Esophagus muscularis mucosa (tissue), 4 donors: ENCODE measurements at regions not wholly inside any gene's neighbourhood (a gene's known extent, or its start where the extent isn't known, plus 50 kb on each side); places are given as distances from the start of the nearest gene placed in this dataset.
"Not testable (repeated sequence)": the region's sequence is repeated elsewhere in the genome, so short reads cannot be mapped to it uniquely, and the experiment has no call there.

Source experiments
- DNase-seq: peaks from one replicate; pipeline ENCODE4 v3.0.0-alpha.2; 2017; ENCODE audit errors: extremely low spot score
- H3K27ac ChIP-seq, 4 donors: fragments of 200-600 bp; sonication (generic); replicated peaks in 1 of 4; 1 replicate in 3 of 4; 2 replicates in 1 of 4; pipeline ENCODE4 v1.5.1; 2016 to 2019; ENCODE audit warnings: mild to moderate bottlenecking in 1 of 4
- H3K27me3 ChIP-seq, 4 donors: fragments of 200-600 bp; sonication (generic); one replicate each; pipeline versions ENCODE4 v1.5.1 to v1.6.0; 2016 to 2019
- H3K36me3 ChIP-seq, 4 donors: fragments of 200-600 bp; sonication (generic); one replicate each; pipeline ENCODE4 v1.5.1; 2016 to 2019
- H3K4me1 ChIP-seq, 4 donors: fragments of 200-600 bp; sonication (generic); one replicate each; pipeline ENCODE4 v1.5.1; 2016 to 2019
- H3K4me3 ChIP-seq, 4 donors: fragments of 200-600 bp; sonication (generic); 1 replicate in 2 of 4; 2 replicates in 2 of 4; pipeline ENCODE4 v1.5.1; 2016 to 2019; ENCODE audit warnings: mild to moderate bottlenecking in 4 of 4, moderate library complexity in 1 of 4
- H3K9me3 ChIP-seq, 4 donors: fragments of 200-600 bp; sonication (generic); 1 replicate in 3 of 4; 2 replicates in 1 of 4; pipeline ENCODE4 v1.5.1; 2016 to 2019
- CTCF ChIP-seq, 3 experiments: fragments of 200-600 bp in 2 of 3; fragments of 450-650 bp in 1 of 3; sonication (generic) in 2 of 3; IDR thresholded peaks; one replicate each; pipeline ENCODE4 v1.5.1; 2017 to 2019; ENCODE audit warnings: antibody characterized with exemption in 3 of 3, mild to moderate bottlenecking in 2 of 3, moderate library complexity in 1 of 3
- EP300 ChIP-seq: sonication (generic); formaldehyde crosslinking; IDR thresholded peaks from one replicate; pipeline ENCODE4 v1.6.1; 2017; ENCODE audit warnings: antibody characterized with exemption
- POLR2A ChIP-seq: fragments of 450-650 bp; IDR thresholded peaks from one replicate; pipeline ENCODE4 v1.6.1; 2017; ENCODE audit warnings: antibody characterized with exemption, moderate library complexity, mild to moderate bottlenecking, low read depth
- POLR2AphosphoS5 ChIP-seq, 2 donors: sonication (generic); formaldehyde crosslinking; IDR thresholded peaks; one replicate each; pipeline ENCODE4 v1.6.1; 2017; ENCODE audit warnings: antibody characterized with exemption in 2 of 2
- WGBS: methylation state at CpG from one replicate; pipeline ENCODE4 v1.1.5; 2018; 5-methylcytosine and 5-hydroxymethylcytosine counted together
- intact Hi-C: fragments of 100-400 bp; cut with DNase I; formaldehyde crosslinking; loops from one replicate; pipeline ENCODE4 v1.15.1; 2023

- H3K27ac ChIP-seq: no peak overlapping the region
- no peak for DNase-seq
- 86% methylated on average over 2 of the region's 2 CpGs for WGBS
- H3K4me1 ChIP-seq: peaks cover 9 to 20% (median 16%) of the 10 kb centered on the region in 4 donors
- H3K4me3 ChIP-seq: no peak overlapping the region
- H3K27me3 ChIP-seq: no peaks in the 10 kb centered on the region
- no peaks in the 10 kb centered on the region for H3K9me3 ChIP-seq
- intact Hi-C loops: no loop called here
- no peak for TF ChIP-seq POLR2AphosphoS5 (IDR thresholded peaks at IDR 0.05)
- TF ChIP-seq POLR2A: no peak
- TF ChIP-seq EP300: no peak
- TF ChIP-seq CTCF (IDR thresholded peaks at IDR 0.05): no peak
- no peaks in the 10 kb centered on the region for H3K36me3 ChIP-seq
Observed at GRCh38 chr4:124933521-124933920, 221.0 kb upstream of the ANKRD50 start.

- TF ChIP-seq POLR2AphosphoS5 (IDR thresholded peaks at IDR 0.05): no peak
- TF ChIP-seq CTCF (IDR thresholded peaks at IDR 0.05): no peak
- TF ChIP-seq POLR2A: no peak
- no peak for TF ChIP-seq EP300
- peaks cover 9 to 18% (median 16%) of the 10 kb centered on the region in 4 donors for H3K4me1 ChIP-seq
- no peak overlapping the region for H3K27ac ChIP-seq
- H3K27me3 ChIP-seq: no peaks in the 10 kb centered on the region
- H3K4me3 ChIP-seq: no peak overlapping the region
- intact Hi-C loops: no loop called here
- H3K36me3 ChIP-seq: no peaks in the 10 kb centered on the region
- whole genome bisulfite sequencing: 93% methylated on average over 1 of the region's 1 CpG
- no peaks in the 10 kb centered on the region for H3K9me3 ChIP-seq
- no peak for DNase-seq
Observed at GRCh38 chr4:124932447-124932846, 219.9 kb upstream of the ANKRD50 start.

- DNase-seq: no peak
- no peaks in the 10 kb centered on the region for H3K27me3 ChIP-seq
- H3K9me3 ChIP-seq: no peaks in the 10 kb centered on the region
- H3K27ac ChIP-seq: no peak overlapping the region
- H3K4me1 ChIP-seq: peaks cover 2 to 5% (median 3%) of the 10 kb centered on the region in 4 donors
- 52% methylated on average over 1 of the region's 1 CpG for WGBS
- no peaks in the 10 kb centered on the region for H3K36me3 ChIP-seq
- TF ChIP-seq POLR2AphosphoS5 (IDR thresholded peaks at IDR 0.05): no peak
- TF ChIP-seq CTCF (IDR thresholded peaks at IDR 0.05): no peak
- TF ChIP-seq EP300: no peak
- no peak for TF ChIP-seq POLR2A
- intact Hi-C loops: no loop called here
- H3K4me3 ChIP-seq: no peak overlapping the region
Observed at GRCh38 chr4:124931050-124931449, 218.5 kb upstream of the ANKRD50 start.

- WGBS: 92% methylated on average over 12 of the region's 12 CpGs
- H3K27me3 ChIP-seq, H3K36me3 ChIP-seq, DNase-seq, H3K27ac ChIP-seq, H3K9me3 ChIP-seq, H3K4me1 ChIP-seq, intact Hi-C loops, H3K4me3 ChIP-seq: not testable (repeated sequence)
Observed at GRCh38 chr4:124922748-124923147, 210.2 kb upstream of the ANKRD50 start.

GRCh38 chr4:124918559-124919122 lies 206.1 kb upstream of the ANKRD50 start:
- no peak overlapping the region for H3K4me3 ChIP-seq
- WGBS: 86% methylated on average over 3 of the region's 3 CpGs
- no peaks in the 10 kb centered on the region for H3K4me1 ChIP-seq
- intact Hi-C loops: no loop called here
- no peaks in the 10 kb centered on the region for H3K36me3 ChIP-seq
- no peak overlapping the region for H3K27ac ChIP-seq
- H3K9me3 ChIP-seq: peaks cover 0 to under 1% (median 0%) of the 10 kb centered on the region in 4 donors
- no peaks in the 10 kb centered on the region for H3K27me3 ChIP-seq
- TF ChIP-seq POLR2A (no peak), EP300 (no peak), CTCF (IDR thresholded peaks at IDR 0.05) (no peak), POLR2AphosphoS5 (IDR thresholded peaks at IDR 0.05) (no peak)
- no peak for DNase-seq
